Left colon (tissue), 2 donors: ENCODE measurements at regions not wholly inside any gene's neighbourhood (a gene's known extent, or its start where the extent isn't known, plus 50 kb on each side); places are given as distances from the start of the nearest gene placed in this dataset.
A peak's percentile ranks its signal among the peaks of the same experiment; 100 is the strongest.

ENCODE experiments used
- ATAC-seq: fragments of 200-7000 bp; cut with Tn5 transposase; one replicate; pipeline ENCODE4 v1.9.1; 2020; ENCODE audit warnings: mild to moderate bottlenecking, moderate library complexity
- DNase-seq, 2 donors: peaks; one replicate each; pipeline ENCODE4 v3.0.0-alpha.2; 2020
- intact Hi-C, 2 donors: fragments of 100-400 bp; cut with DNase I in 1 of 2; cut with micrococcal nuclease in 1 of 2; formaldehyde crosslinking; loops; one replicate each; pipeline versions ENCODE4 v1.11.2 to v1.14.0; 2022; cut with DNase I, micrococcal nuclease
- donor health status: DM: no; HTN: no; CAD: no.
- donor health status: DM: yes; HTN: yes; CAD: no.

- intact Hi-C loops = no loop called here
- ATAC-seq (no peak), DNase-seq (no peak)
Measured at GRCh38 chr11:2083411-2083810, 55.8 kb downstream of the IGF2 start.

GRCh38 chr11:2077061-2077802, 62.0 kb downstream of the IGF2 start:
- ATAC-seq (no peak), DNase-seq (no peak)
- intact Hi-C loops = no loop called here

- ATAC-seq = no peak
- intact Hi-C loops = no loop called here
- DNase-seq = peak in 1 of 2 donors; percentile 5
Measured at GRCh38 chr11:2076441-2076840, 62.7 kb downstream of the IGF2 start.

- ATAC-seq (no peak), DNase-seq (no peak)
- intact Hi-C loops = no loop called here
Measured at GRCh38 chr11:2074266-2074825, 64.8 kb downstream of the IGF2 start.

- DNase-seq (no peak), ATAC-seq (no peak)
- intact Hi-C loops = no loop called here
Measured at GRCh38 chr11:2072551-2073261, 66.5 kb downstream of the IGF2 start.

- intact Hi-C loops = no loop called here
- ATAC-seq = no peak
- DNase-seq = no peak
Measured at GRCh38 chr11:2071748-2072385, 67.3 kb downstream of the IGF2 start.
